ENCODE measurements at regions not wholly inside any gene's neighbourhood (a gene's known extent, or its start where the extent isn't known, plus 50 kb on each side); places are given as distances from the start of the nearest gene placed in this dataset.
"Not testable (repeated sequence)": the region's sequence is repeated elsewhere in the genome, so short reads cannot be mapped to it uniquely, and the experiment has no call there.

DNA sequence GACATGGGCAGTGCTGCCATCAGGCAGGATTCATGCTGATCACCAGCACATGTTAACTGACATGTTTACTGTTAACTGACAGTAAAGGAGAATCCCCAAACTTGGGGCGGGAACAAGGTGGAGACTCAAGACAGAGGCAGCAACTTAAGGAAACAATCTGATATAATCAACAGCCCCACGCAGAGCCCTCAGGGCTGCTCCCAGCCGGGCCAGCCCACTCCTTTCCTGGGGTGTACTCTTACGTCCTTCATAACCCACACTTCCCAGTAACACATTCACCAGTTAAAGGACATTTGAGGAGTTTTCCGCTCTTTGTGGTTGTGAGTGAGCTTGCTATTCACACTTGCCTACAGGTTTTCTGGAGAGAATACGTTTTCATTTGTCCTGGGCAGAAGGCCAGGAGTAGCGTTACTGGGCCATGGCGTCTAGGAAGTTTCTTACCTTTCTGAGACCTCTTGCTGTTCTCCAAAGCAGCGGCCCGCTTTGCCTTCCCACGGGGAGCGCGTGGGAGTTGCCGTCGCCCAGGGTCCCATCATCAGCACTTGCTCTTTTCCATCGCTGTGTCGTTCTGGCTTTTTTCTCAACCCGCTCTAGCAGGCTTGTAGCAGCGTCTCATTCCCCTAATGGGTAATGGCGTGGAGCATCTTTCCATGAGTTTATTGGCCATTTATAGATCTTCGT, 56.4 kb downstream of the FOXF2 start:
- DNase-seq = no peak

DNA sequence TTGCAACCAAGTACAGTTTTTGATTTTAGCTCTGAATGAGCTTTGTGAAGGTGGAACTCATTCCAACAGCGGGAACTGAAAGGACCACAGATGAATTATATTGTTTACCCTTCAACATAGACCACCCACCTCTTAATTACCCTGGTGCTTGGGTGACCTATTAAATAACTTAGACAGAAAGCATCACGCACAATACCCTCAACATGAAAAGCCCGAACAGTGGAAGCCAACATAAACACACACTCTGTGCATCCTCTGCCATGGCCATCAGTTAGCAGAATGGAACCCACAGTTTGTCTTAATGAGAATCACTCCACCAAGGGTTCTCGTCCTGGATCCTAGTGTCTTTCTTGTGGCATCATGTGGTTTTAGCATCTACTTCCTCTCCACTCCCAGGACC, 60.5 kb downstream of the FOXF2 start:
- no peak for DNase-seq

DNA sequence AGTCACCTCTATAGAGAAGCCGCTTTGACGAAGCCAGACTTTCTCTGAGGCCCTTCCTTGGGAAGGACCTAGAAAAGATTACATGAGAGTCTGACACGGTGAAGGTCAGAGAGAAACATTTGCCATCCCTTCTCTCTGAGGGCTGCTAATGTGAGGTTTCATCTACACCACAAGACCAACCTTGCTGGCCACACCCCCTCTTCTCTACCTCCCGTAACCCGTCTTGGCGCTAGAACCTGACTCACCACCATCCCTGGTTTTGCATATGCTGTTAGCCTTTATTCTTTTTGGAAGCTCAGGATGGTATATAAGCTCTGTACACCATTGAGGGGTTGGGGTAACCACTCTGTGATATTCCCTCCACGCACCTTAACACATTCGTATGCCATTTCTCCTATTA, 63.6 kb downstream of the FOXF2 start:
- DNase-seq = no peak

DNA sequence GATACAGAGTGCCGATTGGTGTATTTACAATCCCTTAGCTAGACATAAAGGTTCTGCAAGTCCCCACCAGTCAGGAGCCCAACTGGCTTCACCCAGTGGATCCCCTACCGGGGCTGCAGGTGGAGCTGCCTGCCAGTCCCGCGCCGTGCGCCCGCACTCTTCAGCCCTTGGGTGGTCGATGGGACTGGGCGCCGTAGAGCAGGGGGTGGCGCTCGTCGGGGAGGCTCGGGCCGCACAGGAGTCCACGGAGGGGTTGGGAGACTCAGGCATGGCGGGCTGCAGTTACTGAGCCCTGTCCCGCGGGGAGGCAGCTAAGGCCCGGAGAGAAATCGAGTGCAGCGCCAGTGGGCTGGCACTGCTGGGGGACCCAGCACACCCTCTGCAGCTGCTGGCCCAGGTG, 67.4 kb downstream of the FOXF2 start:
- not testable (repeated sequence) for DNase-seq

DNA sequence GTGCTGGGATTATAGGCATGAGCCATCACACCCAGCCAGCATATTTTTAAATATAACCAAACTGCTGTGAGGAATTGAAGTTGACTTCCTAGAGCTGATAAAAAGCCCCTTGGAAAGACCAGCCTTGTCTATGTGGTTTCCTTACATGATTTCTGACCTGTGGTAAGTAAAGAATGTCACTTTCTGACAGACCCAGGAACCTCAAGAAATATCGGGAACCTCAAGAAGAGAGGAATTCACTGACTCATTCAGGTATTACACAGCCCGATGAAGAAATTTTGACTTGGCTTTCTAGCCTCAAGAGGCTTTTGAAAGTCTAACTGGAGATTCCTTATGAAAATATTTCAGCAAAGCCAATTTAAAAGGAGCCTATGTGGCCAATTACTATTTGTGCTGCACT, 71.8 kb downstream of the FOXF2 start:
- no peak for DNase-seq

DNA sequence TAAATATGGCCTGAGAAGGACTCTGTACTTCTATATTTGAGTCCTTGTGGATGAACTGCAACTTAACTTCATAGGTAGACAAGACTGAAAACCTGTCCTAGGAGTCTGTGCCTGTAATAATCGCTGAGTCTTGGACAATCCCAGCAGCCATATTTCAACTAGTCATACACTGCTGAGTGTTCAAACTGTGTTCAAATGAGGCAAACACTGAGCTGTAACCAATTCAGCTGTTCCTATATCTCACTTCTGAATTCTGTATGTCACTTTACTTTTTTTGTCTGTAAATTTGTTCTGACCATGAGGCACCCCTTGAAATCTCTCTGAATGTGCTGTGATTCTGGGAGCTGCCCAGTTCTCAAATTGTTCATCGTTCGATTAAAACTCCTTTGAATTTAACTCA, 72.4 kb downstream of the FOXF2 start:
- no peak for DNase-seq

DNA sequence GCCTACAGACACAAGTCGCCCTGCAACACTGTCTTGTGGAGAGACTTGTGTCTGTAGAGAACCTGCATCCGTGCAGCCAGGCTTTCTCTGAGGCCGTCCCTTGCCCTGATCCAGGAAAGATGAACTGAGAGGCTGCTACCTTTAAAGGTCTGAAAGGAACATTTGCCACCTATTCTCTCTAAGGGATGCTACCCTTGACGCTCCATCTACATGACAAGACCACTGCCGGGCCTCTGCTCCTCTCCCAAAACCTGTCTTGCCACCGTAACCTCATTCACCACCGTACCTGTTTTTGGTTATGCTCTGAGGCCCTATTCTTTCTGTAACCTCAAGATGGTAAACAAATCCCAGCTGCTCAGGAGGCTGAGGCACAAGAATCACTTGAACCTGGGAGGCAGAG, 73.9 kb downstream of the FOXF2 start:
- no peak for DNase-seq

DNA sequence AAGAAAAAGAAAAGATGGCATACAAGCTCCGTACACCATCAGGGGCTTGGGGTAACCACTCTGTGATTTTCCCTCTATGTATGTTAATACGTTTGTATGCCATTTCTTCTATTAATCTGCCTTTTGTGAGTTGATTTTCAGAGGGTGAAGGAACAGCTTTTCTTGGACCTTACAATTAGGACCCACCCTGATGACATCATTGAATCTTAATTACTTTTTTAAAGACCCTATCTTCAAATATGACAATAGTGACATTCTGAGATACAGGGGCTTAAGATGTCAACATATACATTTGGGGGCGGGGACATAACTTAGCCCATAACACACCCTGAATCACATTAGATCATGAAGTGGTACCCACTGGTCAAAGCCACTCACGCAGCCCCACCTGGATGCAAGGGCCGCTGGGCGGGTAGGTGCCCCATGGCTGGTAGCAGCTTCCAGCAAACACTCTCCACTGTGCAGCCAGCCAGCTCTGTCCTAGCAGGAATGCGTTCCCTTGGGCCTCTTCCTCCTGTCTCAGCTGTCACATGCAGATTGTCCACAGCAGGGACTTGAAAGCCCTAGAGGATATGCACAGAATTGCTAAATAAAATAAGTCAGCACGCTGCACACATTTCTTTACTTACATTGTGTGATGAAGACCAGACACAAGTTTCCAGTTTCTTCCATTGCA, 74.5 kb downstream of the FOXF2 start:
- no peak for DNase-seq

DNA sequence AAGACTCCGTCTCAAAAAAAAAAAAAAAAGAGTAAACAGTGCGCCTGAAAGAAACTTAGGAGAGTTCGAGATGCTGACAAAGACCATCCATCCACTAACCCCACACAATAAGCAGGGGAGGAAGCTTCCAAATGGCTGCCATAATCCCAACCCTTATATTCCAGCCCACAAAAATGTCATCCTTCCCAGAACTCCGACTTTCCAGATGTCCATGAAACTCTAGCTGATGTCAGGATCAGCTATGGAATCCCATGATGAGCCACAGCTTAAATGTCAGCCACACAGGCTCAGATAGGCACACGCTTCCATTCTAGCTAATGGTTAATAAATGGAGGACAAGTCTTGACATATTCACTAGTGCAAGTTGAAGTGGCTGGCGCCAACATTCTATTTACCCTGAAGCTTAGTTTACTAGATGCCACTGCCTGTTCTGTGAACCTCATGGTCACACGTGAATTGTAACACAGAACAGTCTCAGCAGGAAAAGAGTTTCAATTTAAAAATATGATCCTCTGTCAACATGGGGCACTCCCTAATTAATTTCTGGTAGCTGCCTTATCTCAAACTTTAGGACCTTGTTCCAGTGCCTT, 75.5 kb downstream of the FOXF2 start:
- DNase-seq = no peak

DNA sequence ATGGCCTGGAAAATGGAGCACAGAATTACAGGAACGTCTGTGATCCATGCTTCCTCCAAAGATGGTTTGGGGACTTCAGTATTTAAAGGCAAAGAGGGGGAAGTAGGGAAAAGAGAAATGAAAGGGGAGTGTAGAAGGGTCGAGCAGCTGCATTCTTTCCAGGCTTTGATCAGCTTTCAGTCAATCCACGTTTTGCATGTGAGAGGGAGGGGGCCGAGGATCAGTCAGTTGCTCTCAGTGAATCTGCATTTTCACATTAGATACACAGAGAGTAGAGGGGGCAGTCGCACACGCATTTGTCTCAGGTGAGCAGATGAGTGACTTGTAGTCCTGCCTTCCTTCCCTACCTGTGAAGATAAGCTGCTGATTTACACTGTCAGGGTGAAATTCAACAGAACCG, 78.8 kb downstream of the FOXF2 start:
- DNase-seq = no peak

DNA sequence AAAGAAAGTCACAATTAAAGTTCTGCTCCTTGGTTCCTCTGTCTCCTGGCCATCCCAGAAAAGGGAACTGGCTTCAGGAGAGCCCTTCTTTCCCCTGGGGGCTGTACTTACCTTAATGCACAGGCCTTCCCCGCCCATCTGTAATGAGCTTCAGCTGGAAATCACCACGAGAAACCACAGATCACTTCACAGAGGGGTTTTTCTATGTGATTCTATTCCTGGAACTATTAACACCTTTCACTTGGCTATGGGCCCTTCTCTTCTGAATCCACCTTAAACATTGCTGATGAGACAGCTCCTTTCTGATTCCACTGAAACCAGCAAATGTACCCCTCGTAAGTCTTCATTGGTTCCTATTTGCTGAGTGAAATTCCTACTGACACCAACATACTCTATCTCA, 80.7 kb downstream of the FOXF2 start:
- DNase-seq = no peak

DNA sequence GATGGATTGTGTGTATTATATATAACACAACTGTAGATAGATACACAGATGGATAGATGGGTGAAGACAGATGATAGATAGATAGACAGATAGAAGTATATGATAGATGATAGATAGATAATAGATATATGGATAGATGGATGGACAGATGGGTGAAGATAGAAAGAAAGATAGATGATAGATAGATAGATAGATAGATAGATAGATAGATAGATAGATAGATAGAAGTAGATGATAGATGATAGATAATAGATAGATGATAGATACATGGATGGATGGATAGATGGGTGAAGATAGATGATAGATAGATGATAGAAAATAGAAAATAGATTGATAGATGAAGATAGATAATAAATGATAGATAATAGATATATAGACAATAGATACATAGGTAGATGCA, 83.3 kb downstream of the FOXF2 start:
- no peak for DNase-seq

DNA sequence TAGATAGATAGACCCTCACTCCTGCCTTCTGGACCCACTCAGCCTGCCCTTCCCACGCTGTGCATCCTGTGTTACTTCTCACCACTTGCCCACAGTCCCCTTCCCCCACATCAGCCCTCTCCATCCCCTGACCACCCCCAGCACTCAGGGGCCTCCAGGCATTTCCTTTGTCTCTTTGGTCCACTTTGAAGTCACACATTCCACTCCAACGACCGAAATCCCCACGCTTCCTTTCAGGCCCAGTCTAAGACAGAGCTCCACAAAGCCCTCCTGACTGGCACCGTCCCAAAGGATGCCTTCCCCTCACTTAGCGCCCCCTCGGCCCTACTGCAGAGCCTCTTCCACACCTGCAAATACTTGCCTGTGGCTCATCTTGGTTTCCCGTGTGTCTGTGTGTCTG, 83.8 kb downstream of the FOXF2 start:
- DNase-seq = no peak

DNA sequence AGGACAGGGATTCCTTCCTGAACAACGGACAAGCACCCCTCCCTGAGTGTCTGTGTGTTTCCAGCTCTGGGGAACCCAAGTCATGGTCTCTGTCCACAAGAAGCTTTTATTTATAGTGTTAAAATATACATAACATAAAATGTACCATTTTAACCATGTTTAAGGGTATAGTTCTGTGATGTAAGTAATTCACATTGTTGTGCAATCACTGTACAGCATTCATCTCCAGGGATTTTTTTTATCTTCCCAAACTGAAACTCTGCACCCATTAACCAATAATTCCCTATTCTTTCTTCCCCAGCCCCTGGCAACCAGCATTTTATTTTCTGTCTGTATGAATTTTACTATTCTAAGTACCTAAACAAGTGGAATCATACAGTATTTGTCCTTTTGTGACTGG, 84.2 kb downstream of the FOXF2 start:
- no peak for DNase-seq

DNA sequence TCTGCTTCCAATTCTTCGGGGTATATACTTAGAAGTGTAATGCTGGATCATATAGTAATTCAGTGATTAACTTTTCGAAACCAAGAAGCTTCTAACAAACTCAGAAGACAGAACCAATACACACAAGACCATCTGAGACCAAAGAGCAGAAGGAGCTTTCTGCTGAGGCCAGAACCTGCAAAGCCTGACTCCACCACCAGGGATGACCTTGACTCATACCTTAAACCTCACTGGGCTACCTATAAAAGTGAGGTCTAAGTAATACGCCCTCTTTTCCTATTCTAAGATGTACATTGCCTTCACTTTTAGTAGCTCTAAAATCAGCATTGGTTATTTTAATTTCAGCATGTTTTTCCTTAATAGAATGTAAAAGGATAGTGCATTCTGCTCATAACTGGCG, 84.8 kb downstream of the FOXF2 start:
- DNase-seq = no peak

DNA sequence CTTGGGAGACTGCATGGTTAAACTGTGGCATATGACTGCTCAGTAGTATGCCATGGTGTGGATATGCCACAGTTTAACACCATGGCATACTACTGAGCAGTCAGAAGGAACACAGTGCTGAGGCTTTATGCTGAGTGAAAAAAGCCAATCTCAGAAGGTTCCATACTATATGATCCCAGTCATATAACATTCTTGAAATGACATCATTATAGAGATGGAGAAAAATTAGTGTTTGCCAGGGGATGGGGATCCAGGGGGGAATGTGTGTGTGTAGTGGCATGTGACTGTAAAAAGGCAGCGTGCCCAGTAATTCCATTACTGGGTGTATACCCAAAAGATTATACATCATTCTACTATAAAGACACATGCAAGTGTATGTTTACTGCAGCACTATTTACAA, 85.8 kb downstream of the FOXF2 start:
- DNase-seq = no peak

DNA sequence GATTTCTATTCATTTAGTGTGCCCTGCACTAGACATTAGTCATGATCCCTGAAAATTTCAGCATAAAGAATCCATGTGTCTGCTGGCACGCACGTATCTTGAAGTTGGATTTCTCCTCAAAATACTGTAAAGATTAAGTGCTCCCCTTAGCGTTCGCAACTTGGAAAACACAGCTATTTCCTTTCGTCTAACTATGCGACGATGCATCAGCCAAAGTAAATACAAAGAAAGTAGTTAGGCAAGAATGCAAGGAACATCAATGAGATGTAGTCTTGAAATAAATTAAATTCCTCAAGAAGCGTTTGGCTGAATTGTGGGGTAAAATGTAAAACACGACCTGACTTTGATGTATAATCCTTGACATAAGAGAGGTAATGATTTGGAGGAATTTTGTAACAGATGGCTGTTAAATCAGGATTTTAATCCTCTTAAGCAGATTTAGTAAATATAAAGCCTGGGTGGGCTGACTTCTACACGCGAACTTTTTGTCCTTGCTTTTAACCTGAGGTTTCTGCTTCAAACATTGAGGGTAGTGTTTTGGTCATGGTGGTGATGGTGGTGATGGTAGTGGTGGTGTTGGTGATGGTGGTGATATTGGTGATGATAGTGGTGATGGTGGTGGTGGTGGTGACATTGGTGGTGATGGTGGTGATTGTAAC, 88.2 kb downstream of the FOXF2 start:
- no peak for DNase-seq

DNA sequence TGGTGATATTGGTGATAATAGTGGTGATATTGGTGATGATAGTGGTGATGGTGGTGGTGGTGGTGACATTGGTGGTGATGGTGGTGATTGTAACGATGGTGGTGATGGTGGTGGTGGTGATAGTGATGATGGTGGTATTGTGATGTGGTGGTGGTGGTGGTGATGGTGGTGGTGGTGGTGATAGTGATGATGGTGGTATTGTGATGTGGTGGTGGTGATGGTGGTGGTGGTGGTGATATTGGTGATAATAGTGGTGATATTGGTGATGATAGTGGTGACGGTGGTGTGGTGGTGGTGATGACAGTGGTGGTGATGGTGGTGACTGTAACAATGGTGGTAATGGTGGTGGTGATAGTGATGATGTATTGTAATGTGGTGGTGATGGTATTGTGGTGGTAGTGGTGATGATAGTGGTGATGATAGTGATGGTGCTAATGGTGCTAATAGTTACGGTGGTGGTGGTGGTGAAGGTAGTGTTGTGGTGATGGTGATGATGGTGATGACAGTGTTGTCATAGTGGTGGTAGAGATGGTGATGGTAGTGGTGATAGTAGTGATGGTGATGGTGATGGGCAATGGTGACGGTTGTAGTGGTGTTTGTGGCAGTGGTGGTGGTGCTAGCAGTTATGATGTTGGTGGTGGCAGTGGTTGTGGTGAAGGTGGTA, 88.9 kb downstream of the FOXF2 start:
- not testable (repeated sequence) for DNase-seq

DNA sequence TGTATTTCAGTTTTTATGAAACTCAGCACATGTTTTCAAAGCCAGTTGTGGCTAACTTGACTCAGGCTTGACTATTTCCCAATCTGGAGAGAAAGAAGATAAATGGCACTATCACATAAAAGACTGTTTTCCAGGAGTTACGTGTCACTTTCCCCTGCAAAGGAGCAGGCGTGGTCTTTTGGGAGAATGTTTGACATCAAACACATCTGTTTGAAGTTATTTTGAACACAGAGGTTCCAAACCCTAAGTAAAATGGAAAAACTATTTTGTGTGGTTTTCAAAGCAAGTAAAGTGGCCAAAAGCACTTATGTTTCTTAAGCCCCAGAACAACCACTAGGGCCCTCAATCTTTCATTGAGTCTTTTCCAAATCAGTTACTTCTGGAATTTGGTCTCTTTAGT, 89.7 kb downstream of the FOXF2 start:
- DNase-seq = no peak

DNA sequence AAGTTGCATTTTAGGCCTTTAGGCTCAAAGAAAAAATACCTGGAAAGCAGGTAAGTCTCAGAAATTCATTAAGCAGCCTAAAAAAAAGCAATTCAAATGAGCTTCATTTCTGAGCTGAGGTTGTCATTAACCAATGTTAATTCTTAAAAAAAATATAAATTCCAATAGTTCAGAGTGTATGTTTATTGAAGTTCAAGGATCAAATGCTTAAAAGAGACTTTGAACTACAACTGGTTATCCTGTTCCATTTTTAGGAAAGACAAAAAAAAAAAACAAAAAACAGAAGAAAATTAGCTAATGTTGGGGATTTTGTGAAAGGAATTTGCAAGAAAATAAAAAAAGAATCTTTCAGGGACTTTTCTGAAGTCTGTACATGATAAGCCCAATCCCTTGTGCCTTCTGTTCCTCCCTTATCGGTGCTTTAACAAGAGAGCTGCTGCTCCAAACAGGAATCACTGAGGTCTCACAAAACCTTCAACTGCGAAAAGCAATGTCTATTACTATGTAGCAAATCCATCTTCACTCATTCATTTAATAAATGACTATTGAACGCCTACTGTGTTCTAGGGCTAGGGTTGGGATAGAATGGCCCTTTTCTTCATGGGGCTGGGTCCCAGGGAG, 90.3 kb downstream of the FOXF2 start:
- DNase-seq = no peak

DNA sequence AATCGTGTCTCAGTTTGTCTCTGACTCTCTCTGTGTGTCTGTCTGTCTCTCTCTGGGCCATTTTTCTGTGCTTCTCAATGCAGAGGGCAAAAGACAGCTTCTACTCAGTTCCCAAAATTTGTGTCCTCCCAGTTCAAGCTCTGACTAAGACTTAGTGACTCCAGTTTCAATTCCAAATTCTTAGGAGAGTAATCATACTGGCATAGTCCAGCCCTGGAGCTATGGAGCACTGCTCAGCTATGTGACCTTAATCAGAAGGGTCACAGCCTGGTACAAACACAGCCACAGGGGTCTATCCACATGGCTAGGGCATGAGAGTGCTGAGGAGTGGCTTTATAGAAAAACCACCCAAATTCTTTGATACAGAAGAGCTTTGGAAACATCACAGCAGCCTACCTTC, 91.9 kb downstream of the FOXF2 start:
- DNase-seq = no peak

DNA sequence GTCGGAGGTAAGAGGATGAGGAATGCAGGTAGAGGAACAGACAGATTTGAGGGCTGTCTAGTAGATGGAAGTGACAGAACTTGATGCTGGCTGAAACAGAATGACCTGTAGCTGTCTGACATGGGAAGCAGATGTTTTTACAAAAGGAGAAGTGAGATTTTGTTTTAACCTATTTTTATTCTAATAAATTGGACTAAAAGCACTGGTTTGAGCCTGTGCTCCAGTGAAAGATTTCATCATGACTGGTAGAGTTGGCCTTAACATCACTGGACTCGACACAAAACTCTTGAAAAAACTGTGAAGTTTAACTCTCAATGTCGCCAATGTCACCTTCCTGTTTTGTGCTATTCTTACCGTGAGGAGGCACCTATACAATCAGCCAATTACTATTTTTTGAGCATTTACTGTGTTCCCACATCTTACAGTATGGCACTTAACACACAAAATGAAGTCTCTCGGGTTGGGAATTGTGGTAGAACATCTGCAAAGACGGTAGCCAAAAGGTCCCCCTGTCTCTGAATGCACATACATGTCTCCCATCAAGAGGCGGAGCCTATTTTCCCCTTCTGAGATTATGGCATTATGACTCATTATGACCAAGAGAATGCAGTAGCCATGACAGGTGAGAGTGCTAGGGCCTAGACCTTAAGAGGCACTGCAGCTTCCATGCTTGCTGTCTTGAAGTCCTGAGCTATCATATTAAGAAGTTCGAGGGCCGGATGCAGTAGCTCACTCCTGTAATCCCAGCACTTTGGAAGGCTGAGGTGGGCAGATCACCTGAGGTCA, 93.2 kb downstream of the FOXF2 start:
- no peak for DNase-seq

Data from KG1 (cell line).